Colonic mucosa (tissue), 4 donors: ENCODE measurements at regions not wholly inside any gene's neighbourhood (a gene's known extent, or its start where the extent isn't known, plus 50 kb on each side); places are given as distances from the start of the nearest gene placed in this dataset.

Experiments used
- DNase-seq: peaks from one replicate; pipeline ENCODE4 v3.0.0-alpha.2; 2020
- H3K27ac ChIP-seq: fragments of 200-600 bp; one replicate; pipeline ENCODE4 v1.8.0; 2021
- H3K27me3 ChIP-seq: fragments of 200-600 bp; one replicate; pipeline ENCODE4 v1.8.0; 2021
- H3K36me3 ChIP-seq: fragments of 200-600 bp; one replicate; pipeline ENCODE4 v1.8.0; 2021
- H3K4me1 ChIP-seq: fragments of 200-600 bp; one replicate; pipeline ENCODE4 v1.8.0; 2021; ENCODE audit warnings: mild to moderate bottlenecking
- H3K4me3 ChIP-seq: fragments of 200-600 bp; one replicate; pipeline ENCODE4 v1.8.0; 2021
- H3K9ac ChIP-seq, 2 donors: one replicate each; pipeline ENCODE4 v1.7.0; 2013; ENCODE audit warnings: control low read depth in 2 of 2, low read depth in 2 of 2, low read length in 2 of 2
- H3K9me3 ChIP-seq: fragments of 200-600 bp; one replicate; pipeline ENCODE4 v1.8.0; 2021
- CTCF ChIP-seq: fragments of 200-600 bp; IDR thresholded peaks from one replicate; pipeline ENCODE4 v1.8.0; 2022; ENCODE audit warnings: antibody characterized with exemption, mild to moderate bottlenecking
- intact Hi-C: fragments of 100-400 bp; cut with DNase I; formaldehyde crosslinking; loops from one replicate; pipeline ENCODE4 v1.14.1; 2022
- donor health status: healthy.
- donor health status: DM: no; HTN: no; CAD: no.
- donor health status: DM: no; HTN: no; CAD: no.

GRCh38 chr9:88803546-88804253, 187.6 kb upstream of the S1PR3 start:
- H3K36me3 ChIP-seq = no peaks in the 10 kb centered on the region
- intact Hi-C loops = no loop called here
- H3K4me1 ChIP-seq = no peaks in the 10 kb centered on the region
- H3K4me3 ChIP-seq = no peak overlapping the region
- H3K9ac ChIP-seq = no peak overlapping the region
- TF ChIP-seq CTCF = no peak
- DNase-seq = no peak
- no peak overlapping the region for H3K27ac ChIP-seq
- no peaks in the 10 kb centered on the region for H3K27me3 ChIP-seq
- no peaks in the 10 kb centered on the region for H3K9me3 ChIP-seq

- Histone ChIP-seq H3K9ac (no peak overlapping the region), H3K27ac (no peak overlapping the region), H3K27me3 (no peaks in the 10 kb centered on the region), H3K4me1 (no peaks in the 10 kb centered on the region), H3K9me3 (no peaks in the 10 kb centered on the region), H3K36me3 (no peaks in the 10 kb centered on the region), H3K4me3 (no peak overlapping the region)
- intact Hi-C loops = no loop called here
- no peak for DNase-seq
- TF ChIP-seq CTCF = no peak
These were observed 187.0 kb upstream of the S1PR3 start for GRCh38 chr9:88804254-88804596.

GRCh38 chr9:88805217-88805943, 185.9 kb upstream of the S1PR3 start:
- intact Hi-C loops = no loop called here

GRCh38 chr9:88807426-88807825, 183.8 kb upstream of the S1PR3 start:
- Histone ChIP-seq H3K9me3 (no peaks in the 10 kb centered on the region), H3K4me1 (no peaks in the 10 kb centered on the region), H3K4me3 (no peak overlapping the region), H3K27ac (no peak overlapping the region), H3K9ac (no peak overlapping the region), H3K36me3 (no peaks in the 10 kb centered on the region), H3K27me3 (no peaks in the 10 kb centered on the region)
- DNase-seq = no peak
- intact Hi-C loops = no loop called here
- TF ChIP-seq CTCF = no peak

More at GRCh38 chr9:88805217-88805943, 185.9 kb upstream of the S1PR3 start:
- H3K27me3 ChIP-seq = no peaks in the 10 kb centered on the region
- no peak for TF ChIP-seq CTCF
- H3K27ac ChIP-seq = no peak overlapping the region
- no peaks in the 10 kb centered on the region for H3K4me1 ChIP-seq
- H3K9ac ChIP-seq = no peak overlapping the region
- no peaks in the 10 kb centered on the region for H3K36me3 ChIP-seq
- DNase-seq = no peak
- H3K4me3 ChIP-seq = no peak overlapping the region
- H3K9me3 ChIP-seq = no peaks in the 10 kb centered on the region

- Histone ChIP-seq H3K36me3 (no peaks in the 10 kb centered on the region), H3K4me1 (no peaks in the 10 kb centered on the region), H3K27me3 (no peaks in the 10 kb centered on the region), H3K4me3 (no peak overlapping the region), H3K9me3 (no peaks in the 10 kb centered on the region), H3K9ac (no peak overlapping the region), H3K27ac (no peak overlapping the region)
- DNase-seq = no peak
- intact Hi-C loops = no loop called here
- no peak for TF ChIP-seq CTCF
These were observed 183.1 kb upstream of the S1PR3 start for GRCh38 chr9:88808019-88808656.
